HL-60 (cell line): ENCODE measurements at regions not wholly inside any gene's neighbourhood (a gene's known extent, or its start where the extent isn't known, plus 50 kb on each side); places are given as distances from the start of the nearest gene placed in this dataset.
"Not testable (repeated sequence)": the region's sequence is repeated elsewhere in the genome, so short reads cannot be mapped to it uniquely, and the experiment has no call there.

Source experiments
- DNase-seq, 2 experiments: peaks; one replicate each; pipeline ENCODE4 v3.0.0-alpha.2; 2010 to 2020; ENCODE audit warnings: low read depth in 1 of 2, low spot score in 1 of 2
- H3K27ac ChIP-seq: fragments of 250-450 bp; sonication (Bioruptor Pico); replicated peaks from 2 replicates; pipeline ENCODE4 v1.5.1; 2020; ENCODE audit warnings: mild to moderate bottlenecking, moderate library complexity
- H3K27me3 ChIP-seq: fragments of 250-450 bp; sonication (Bioruptor Pico); 2 replicates; pipeline ENCODE4 v1.5.1; 2021; ENCODE audit warnings: mild to moderate bottlenecking, moderate library complexity; ENCODE audit not compliant: insufficient read depth, poor library complexity, severe bottlenecking
- H3K4me3 ChIP-seq: replicated peaks from 2 replicates; pipeline ENCODE4 v1.5.1; 2011; ENCODE audit warnings: mild to moderate bottlenecking, control low read depth, low read length; ENCODE audit not compliant: insufficient read depth
- GABPA ChIP-seq: IDR thresholded peaks from 2 replicates; pipeline ENCODE4 v1.6.1; 2012; ENCODE audit warnings: low read depth
- POLR2AphosphoS5 ChIP-seq: IDR thresholded peaks from 2 replicates; pipeline ENCODE4 v1.6.1; 2012; ENCODE audit warnings: low read depth
- SPI1 ChIP-seq: IDR thresholded peaks from 2 replicates; pipeline ENCODE4 v1.6.1; 2012; ENCODE audit warnings: low read depth, mild to moderate bottlenecking, borderline replicate concordance
- TF ChIP-seq, protein P1 (sequence below): IDR thresholded peaks from 2 replicates; pipeline ENCODE4 v1.6.1; 2012; ENCODE audit warnings: low read depth; ENCODE audit not compliant: insufficient replicate concordance
- TF ChIP-seq, protein P2 (sequence below): IDR thresholded peaks from one replicate; pipeline ENCODE4 v1.5.1; 2011; ENCODE audit warnings: low read length, control low read depth, inconsistent platforms; ENCODE audit not compliant: insufficient read depth

DNA sequence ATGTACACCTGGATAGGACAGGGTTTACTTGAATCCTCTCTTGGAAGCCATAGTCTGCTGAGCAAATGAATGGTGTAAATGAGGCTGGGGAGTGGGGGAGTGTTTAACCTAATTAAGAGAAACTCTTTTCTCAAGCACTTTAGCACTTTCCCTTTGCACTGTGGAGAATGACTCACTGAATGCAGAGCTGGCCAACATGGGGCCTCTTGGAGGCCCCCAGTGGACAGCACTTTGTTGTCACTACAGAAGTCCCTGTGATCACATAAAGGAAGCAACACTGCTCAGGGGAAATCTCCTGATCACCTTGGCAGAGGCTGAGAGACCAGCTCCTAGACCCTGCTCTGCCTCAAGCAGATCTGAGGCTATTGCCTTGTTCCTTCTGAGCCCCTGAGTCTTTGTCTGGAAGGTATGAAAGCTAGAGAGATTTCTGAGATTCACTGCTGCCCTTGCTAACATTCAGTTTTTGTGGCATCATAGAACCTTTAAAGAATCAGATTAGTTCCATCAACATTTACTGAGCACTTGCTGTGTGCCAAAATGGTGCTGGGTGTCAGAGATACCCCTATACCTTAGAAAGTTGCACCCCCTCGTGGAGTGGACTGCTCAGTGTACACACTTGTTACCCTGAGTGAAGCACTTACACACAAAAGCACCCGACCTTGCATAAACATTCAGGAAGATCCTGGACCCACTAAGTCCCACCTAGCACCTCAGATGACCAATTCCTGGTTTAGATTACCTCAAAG is 230.1 kb upstream of the CCL2 start:
- H3K4me3 ChIP-seq, result no peak overlapping the region
- no peak for DNase-seq
- TF ChIP-seq, protein P1, sequence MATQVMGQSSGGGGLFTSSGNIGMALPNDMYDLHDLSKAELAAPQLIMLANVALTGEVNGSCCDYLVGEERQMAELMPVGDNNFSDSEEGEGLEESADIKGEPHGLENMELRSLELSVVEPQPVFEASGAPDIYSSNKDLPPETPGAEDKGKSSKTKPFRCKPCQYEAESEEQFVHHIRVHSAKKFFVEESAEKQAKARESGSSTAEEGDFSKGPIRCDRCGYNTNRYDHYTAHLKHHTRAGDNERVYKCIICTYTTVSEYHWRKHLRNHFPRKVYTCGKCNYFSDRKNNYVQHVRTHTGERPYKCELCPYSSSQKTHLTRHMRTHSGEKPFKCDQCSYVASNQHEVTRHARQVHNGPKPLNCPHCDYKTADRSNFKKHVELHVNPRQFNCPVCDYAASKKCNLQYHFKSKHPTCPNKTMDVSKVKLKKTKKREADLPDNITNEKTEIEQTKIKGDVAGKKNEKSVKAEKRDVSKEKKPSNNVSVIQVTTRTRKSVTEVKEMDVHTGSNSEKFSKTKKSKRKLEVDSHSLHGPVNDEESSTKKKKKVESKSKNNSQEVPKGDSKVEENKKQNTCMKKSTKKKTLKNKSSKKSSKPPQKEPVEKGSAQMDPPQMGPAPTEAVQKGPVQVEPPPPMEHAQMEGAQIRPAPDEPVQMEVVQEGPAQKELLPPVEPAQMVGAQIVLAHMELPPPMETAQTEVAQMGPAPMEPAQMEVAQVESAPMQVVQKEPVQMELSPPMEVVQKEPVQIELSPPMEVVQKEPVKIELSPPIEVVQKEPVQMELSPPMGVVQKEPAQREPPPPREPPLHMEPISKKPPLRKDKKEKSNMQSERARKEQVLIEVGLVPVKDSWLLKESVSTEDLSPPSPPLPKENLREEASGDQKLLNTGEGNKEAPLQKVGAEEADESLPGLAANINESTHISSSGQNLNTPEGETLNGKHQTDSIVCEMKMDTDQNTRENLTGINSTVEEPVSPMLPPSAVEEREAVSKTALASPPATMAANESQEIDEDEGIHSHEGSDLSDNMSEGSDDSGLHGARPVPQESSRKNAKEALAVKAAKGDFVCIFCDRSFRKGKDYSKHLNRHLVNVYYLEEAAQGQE, result no peak
- TF ChIP-seq SPI1, result no peak
- no peak for TF ChIP-seq GABPA
- TF ChIP-seq POLR2AphosphoS5, result no peak
- TF ChIP-seq, protein P2, sequence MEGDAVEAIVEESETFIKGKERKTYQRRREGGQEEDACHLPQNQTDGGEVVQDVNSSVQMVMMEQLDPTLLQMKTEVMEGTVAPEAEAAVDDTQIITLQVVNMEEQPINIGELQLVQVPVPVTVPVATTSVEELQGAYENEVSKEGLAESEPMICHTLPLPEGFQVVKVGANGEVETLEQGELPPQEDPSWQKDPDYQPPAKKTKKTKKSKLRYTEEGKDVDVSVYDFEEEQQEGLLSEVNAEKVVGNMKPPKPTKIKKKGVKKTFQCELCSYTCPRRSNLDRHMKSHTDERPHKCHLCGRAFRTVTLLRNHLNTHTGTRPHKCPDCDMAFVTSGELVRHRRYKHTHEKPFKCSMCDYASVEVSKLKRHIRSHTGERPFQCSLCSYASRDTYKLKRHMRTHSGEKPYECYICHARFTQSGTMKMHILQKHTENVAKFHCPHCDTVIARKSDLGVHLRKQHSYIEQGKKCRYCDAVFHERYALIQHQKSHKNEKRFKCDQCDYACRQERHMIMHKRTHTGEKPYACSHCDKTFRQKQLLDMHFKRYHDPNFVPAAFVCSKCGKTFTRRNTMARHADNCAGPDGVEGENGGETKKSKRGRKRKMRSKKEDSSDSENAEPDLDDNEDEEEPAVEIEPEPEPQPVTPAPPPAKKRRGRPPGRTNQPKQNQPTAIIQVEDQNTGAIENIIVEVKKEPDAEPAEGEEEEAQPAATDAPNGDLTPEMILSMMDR, result no peak
- no peak overlapping the region for H3K27ac ChIP-seq
- H3K27me3 ChIP-seq, result peaks cover 5% of the 10 kb centered on the region

DNA sequence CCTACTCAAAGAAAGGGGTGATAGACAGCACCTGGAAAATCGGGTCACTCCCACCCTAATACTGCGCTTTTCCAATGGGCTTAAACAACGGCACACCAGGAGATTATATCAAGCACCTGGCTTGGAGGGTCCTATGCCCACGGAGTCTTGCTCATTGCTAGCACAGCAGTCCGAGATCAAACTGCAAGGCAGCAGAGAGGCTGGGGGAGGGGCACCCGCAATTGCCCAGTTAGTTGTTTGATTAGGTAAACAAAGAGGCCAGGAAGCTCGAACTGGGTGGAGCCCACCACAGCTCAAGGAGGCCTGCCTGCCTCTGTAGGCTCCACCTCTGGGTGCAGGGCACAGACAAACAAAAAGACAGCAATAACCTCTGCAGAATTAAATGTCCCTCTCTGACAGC is 224.5 kb upstream of the CCL2 start:
- H3K4me3 ChIP-seq, DNase-seq, H3K27ac ChIP-seq, H3K27me3 ChIP-seq: not testable (repeated sequence)

DNA sequence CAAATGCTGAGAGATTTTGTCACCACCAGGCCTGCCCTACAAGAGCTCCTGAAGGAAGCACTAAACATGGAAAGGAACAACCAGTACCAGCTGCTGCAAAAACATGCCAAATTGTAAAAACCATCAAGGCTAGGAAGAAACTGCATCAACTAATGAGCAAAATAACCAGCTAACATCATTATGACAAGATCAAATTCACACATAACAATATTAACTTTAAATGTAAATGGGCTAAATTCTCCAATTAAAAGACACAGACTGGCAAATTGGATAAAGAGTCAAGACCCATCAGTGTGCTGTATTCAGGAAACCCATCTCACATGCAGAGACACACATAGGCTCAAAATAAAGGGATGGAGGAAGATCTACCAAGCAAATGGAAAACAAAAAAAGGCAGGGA is 222.8 kb upstream of the CCL2 start:
- H3K27ac ChIP-seq, H3K27me3 ChIP-seq, DNase-seq, H3K4me3 ChIP-seq: not testable (repeated sequence)

DNA sequence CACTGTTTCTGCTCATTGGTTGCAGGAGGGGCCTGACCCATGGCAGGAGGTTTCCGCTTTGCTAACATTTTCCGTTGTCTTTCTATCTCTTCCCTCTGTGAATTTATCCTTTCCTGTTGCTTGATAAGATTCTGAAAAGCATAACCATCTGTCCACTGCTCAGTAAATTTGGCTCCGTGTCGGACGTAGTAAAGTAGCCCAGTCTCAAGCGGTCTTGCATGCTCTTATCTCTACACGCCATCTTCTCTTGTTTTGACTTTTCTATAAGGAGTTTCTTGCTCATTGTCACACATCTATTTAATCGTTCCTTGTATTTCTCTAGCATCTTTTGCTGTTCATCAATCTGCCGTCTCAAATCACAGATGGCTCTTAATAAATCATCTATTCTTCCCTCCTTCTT is 216.3 kb upstream of the CCL2 start:
- not testable (repeated sequence) for H3K27me3 ChIP-seq, H3K27ac ChIP-seq, DNase-seq, H3K4me3 ChIP-seq

DNA sequence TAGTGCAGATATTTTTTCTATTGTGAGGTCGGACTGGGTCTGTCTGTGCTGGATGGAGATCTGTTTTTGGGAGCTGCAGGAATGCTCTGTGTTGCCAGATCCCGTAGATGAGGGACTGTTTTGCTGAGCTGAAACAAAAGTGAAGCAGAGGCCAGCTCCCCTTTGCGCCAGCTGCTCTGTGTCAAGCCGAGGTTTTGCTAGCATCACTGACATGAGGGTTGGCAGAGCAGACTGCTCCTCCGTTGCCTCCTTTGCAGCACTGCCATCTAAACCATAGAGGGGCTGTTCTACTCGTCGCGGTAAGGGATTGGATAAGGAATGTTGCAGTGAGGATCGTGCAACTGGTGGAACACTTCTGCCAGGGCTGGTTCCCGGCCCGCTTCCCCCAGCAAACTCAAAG is 215.9 kb upstream of the CCL2 start:
- not testable (repeated sequence) for H3K4me3 ChIP-seq, H3K27ac ChIP-seq, DNase-seq, H3K27me3 ChIP-seq

DNA sequence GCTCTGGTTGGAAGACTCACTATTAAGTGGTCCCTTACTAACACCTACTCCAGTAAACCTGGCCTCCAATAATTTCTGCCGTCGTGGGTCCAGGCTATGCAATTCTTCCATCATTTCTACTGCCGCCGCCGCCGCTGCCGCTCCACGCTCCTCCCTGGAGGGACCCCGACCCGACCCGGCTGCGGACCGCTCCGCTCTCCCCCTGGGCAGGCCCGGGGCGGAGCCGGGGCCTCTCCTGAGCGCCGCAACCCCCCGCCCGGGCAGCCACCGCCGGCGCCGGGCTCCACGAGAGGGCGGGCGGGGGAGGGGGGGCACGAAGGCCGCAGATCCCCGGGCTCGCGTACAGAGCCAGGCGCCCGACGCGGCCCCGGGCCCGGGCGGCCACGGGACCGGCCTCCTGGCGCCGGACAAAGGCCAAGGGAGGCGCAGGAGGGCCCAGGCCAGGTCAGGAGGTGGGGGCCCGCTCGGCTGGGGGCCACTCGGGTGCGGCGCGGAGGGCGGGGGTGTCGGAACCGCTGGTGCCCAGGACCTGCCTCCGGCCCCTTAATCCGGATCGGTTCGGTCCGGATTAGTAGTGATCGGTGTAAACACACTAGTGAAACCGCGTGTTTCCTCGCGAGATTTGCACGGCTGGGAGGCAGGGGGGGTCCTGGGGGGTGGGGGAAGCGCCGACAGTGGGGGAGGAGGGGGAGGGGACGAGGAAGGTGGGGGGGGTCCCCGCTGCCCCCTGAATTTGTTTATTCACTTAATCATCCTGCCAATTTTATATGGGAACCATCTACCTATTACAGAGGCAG is 215.1 kb upstream of the CCL2 start:
- DNase-seq, H3K27me3 ChIP-seq, H3K27ac ChIP-seq, H3K4me3 ChIP-seq: not testable (repeated sequence)

DNA sequence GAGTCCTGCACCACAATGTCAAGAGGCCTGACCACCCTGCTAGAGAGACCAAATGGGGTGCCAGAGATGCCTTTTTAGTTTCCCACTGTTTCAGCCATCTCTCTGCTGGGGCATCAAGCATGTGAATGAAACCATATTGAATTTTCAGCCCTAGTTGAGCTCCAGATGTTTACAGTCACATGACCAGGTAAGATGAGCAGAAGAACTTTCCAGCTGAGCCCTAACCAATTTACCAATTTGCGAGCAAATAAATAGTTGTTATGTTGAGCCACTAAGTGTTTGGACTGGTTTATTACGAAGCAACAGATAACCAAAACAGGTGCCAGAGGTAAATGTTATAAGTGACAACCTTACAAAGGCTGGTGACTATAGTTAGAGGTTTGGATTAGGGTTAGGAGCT is 209.1 kb upstream of the CCL2 start:
- Histone ChIP-seq H3K27ac (no peak overlapping the region), H3K4me3 (no peak overlapping the region), H3K27me3 (no peaks in the 10 kb centered on the region)
- TF ChIP-seq SPI1 (no peak), POLR2AphosphoS5 (no peak)
- TF ChIP-seq, protein P1, result no peak
- TF ChIP-seq, protein P2, result no peak
- no peak for DNase-seq
